ENCODE measurements at regions not wholly inside any gene's neighbourhood (a gene's known extent, or its start where the extent isn't known, plus 50 kb on each side); places are given as distances from the start of the nearest gene placed in this dataset.

GRCh38 chrX:7746856-7747255 lies 96.1 kb upstream of the VCX start:
- TF ChIP-seq CTCF (IDR thresholded peaks at IDR 0.05) = no peak
- no peak for TF ChIP-seq POLR2A (IDR thresholded peaks at IDR 0.05)

All from body of pancreas (tissue), 4 donors.